ENCODE measurements at regions not wholly inside any gene's neighbourhood (a gene's known extent, or its start where the extent isn't known, plus 50 kb on each side); places are given as distances from the start of the nearest gene placed in this dataset.

- no peak for DNase-seq
- H3K4me1 Mint-ChIP-seq, result no peaks in the 10 kb centered on the region
- peaks cover 3% of the 10 kb centered on the region for H3K27me3 Mint-ChIP-seq (ENCODE audit: low read depth, poor library complexity)
- TF ChIP-seq, protein P1, sequence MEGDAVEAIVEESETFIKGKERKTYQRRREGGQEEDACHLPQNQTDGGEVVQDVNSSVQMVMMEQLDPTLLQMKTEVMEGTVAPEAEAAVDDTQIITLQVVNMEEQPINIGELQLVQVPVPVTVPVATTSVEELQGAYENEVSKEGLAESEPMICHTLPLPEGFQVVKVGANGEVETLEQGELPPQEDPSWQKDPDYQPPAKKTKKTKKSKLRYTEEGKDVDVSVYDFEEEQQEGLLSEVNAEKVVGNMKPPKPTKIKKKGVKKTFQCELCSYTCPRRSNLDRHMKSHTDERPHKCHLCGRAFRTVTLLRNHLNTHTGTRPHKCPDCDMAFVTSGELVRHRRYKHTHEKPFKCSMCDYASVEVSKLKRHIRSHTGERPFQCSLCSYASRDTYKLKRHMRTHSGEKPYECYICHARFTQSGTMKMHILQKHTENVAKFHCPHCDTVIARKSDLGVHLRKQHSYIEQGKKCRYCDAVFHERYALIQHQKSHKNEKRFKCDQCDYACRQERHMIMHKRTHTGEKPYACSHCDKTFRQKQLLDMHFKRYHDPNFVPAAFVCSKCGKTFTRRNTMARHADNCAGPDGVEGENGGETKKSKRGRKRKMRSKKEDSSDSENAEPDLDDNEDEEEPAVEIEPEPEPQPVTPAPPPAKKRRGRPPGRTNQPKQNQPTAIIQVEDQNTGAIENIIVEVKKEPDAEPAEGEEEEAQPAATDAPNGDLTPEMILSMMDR (IDR thresholded peaks at IDR 0.05), result no peak
- peaks cover 40% of the 10 kb centered on the region for H3K36me3 Mint-ChIP-seq (ENCODE audit: low read depth)
- H3K27ac Mint-ChIP-seq, result no peak overlapping the region
- peaks cover 93% of the 10 kb centered on the region for H3K9me3 Mint-ChIP-seq
- no peak overlapping the region for H3K4me3 Mint-ChIP-seq
Observed at GRCh38 chr4:128501239-128501638, 213.6 kb upstream of the PGRMC2 start.

GRCh38 chr4:128488055-128488705, 200.6 kb upstream of the PGRMC2 start:
- no peak overlapping the region for H3K4me3 Mint-ChIP-seq
- no peaks in the 10 kb centered on the region for H3K4me1 Mint-ChIP-seq
- no peaks in the 10 kb centered on the region for H3K36me3 Mint-ChIP-seq (ENCODE audit: low read depth)
- TF ChIP-seq, protein P1 (IDR thresholded peaks at IDR 0.05), result no peak
- H3K27me3 Mint-ChIP-seq (ENCODE audit: low read depth, poor library complexity), result no peaks in the 10 kb centered on the region
- no peak for DNase-seq
- H3K27ac Mint-ChIP-seq, result no peak overlapping the region
- peaks cover 25% of the 10 kb centered on the region for H3K9me3 Mint-ChIP-seq

GRCh38 chr4:128484896-128485295, 197.3 kb upstream of the PGRMC2 start:
- Mint-ChIP-seq H3K9me3 (peaks cover 16% of the 10 kb centered on the region), H3K36me3 (ENCODE audit: low read depth) (no peaks in the 10 kb centered on the region)

GRCh38 chr4:128483816-128484215, 196.2 kb upstream of the PGRMC2 start:
- no peaks in the 10 kb centered on the region for H3K4me1 Mint-ChIP-seq
- no peaks in the 10 kb centered on the region for H3K27me3 Mint-ChIP-seq (ENCODE audit: low read depth, poor library complexity)
- DNase-seq, result no peak
- peaks cover 16% of the 10 kb centered on the region for H3K9me3 Mint-ChIP-seq
- no peak overlapping the region for H3K4me3 Mint-ChIP-seq
- no peak overlapping the region for H3K27ac Mint-ChIP-seq
- TF ChIP-seq, protein P1 (IDR thresholded peaks at IDR 0.05), result no peak
- H3K36me3 Mint-ChIP-seq (ENCODE audit: low read depth), result no peaks in the 10 kb centered on the region

More at GRCh38 chr4:128484896-128485295, 197.3 kb upstream of the PGRMC2 start:
- DNase-seq, result no peak
- Mint-ChIP-seq H3K27me3 (ENCODE audit: low read depth, poor library complexity) (no peaks in the 10 kb centered on the region), H3K4me3 (no peak overlapping the region), H3K4me1 (no peaks in the 10 kb centered on the region), H3K27ac (no peak overlapping the region)
- TF ChIP-seq, protein P1 (IDR thresholded peaks at IDR 0.05), result no peak

- H3K9me3 Mint-ChIP-seq, result peaks cover 16% of the 10 kb centered on the region
- H3K4me1 Mint-ChIP-seq, result no peaks in the 10 kb centered on the region
- no peak overlapping the region for H3K27ac Mint-ChIP-seq
- no peaks in the 10 kb centered on the region for H3K27me3 Mint-ChIP-seq (ENCODE audit: low read depth, poor library complexity)
- H3K4me3 Mint-ChIP-seq, result no peak overlapping the region
- TF ChIP-seq, protein P1 (IDR thresholded peaks at IDR 0.05), result no peak
- no peak for DNase-seq
- H3K36me3 Mint-ChIP-seq (ENCODE audit: low read depth), result no peaks in the 10 kb centered on the region
Observed at GRCh38 chr4:128483041-128483440, 195.4 kb upstream of the PGRMC2 start.

All from nephron progenitor cell (in vitro differentiated cells).